ENCODE measurements at regions not wholly inside any gene's neighbourhood (a gene's known extent, or its start where the extent isn't known, plus 50 kb on each side); places are given as distances from the start of the nearest gene placed in this dataset.

DNA sequence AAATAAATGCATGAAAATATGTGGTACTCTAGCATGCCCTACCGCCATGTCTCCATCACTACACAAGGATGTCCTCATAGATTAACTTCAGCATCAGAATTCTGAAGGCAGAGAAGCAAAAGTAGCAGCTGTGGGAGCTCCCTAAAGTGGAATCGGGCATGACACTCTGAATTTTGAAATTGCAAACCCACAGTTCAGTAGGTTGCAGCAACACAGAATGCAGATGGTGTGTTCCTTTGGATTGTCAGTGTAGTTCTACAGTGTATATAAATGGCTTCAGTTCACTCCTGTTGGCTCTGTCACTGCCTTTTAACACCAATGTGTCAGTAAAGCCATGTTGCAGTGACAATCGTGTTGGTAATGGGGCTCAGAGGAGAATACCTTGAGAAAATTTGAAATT lies 973.6 kb upstream of the WWC1 start:
- TF ChIP-seq CTCF (IDR thresholded peaks at IDR 0.05; ENCODE audit: extremely low read depth, missing control alignments) = no peak

GRCh38 chr5:167319243-167319642 lies 972.2 kb upstream of the WWC1 start:
- TF ChIP-seq CTCF (IDR thresholded peaks at IDR 0.05; ENCODE audit: extremely low read depth, missing control alignments) = no peak
- no peak for DNase-seq (ENCODE audit: low spot score)

More for the DNA sequence above, 973.6 kb upstream of the WWC1 start:
- DNase-seq (ENCODE audit: low spot score) = no peak

DNA sequence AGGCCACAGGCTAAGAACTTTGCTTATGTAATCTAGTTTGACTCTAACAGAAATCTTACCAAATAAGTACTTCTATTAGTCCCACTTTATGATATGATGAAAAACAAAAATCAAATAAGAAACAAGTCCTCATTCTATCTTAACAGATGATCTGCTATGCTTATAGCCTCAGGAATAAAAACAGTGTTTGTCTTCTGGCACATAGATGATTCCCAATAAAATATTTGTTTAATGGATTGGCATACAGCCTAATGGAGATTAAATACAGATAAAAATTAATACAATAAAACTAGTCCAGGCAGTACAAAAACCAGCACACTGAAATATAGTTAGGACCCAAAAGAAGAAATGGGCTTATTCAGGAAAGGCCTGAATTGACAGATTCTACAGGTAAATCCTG lies 971.4 kb upstream of the WWC1 start:
- TF ChIP-seq CTCF (IDR thresholded peaks at IDR 0.05; ENCODE audit: extremely low read depth, missing control alignments) = no peak
- no peak for DNase-seq (ENCODE audit: low spot score)

DNA sequence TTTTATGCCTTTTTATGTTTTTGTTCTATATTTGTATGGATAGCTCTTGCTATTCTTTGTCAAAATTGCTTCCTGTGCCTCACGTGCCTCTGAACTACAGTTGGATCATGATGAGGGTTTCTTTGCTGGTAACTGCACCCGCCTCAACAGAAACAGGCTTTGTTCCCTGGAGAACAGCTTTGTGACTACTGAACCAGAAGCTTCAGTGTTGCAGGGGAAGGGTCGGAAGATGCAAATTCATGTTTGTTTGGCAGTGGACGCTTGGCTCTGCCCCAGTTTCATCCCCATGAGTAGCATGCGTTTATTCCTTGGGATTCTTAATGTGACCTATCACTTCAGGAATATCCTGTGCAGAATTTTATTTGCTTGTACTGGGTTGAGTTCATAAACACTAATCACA lies 959.1 kb upstream of the WWC1 start:
- no peak for DNase-seq (ENCODE audit: low spot score)
- no peak for TF ChIP-seq CTCF (IDR thresholded peaks at IDR 0.05; ENCODE audit: extremely low read depth, missing control alignments)

GRCh38 chr5:167336161-167336560 lies 955.3 kb upstream of the WWC1 start:
- TF ChIP-seq CTCF (IDR thresholded peaks at IDR 0.05; ENCODE audit: extremely low read depth, missing control alignments) = no peak
- no peak for DNase-seq (ENCODE audit: low spot score)

DNA sequence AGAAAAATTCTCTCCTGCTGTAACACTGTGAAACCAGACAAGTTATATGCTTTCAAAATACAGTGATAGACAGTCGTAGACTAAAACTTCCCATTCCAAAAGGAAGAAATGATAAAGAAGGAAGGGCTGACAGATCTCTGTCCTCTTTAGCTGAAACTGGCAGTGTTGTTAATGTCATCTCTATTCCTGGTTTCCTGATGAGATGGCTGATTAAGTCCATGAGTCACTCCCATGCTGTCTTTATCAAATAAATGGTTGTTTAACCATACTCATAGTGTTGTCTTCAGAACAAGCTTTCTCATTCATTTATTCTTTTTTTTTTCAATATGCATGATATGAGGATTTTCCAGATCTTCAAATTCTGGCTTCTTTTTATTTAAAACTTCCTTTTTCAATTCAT lies 952.2 kb upstream of the WWC1 start:
- DNase-seq (ENCODE audit: low spot score) = no peak
- no peak for TF ChIP-seq CTCF (IDR thresholded peaks at IDR 0.05; ENCODE audit: extremely low read depth, missing control alignments)

GRCh38 chr5:167346461-167346860 lies 945.0 kb upstream of the WWC1 start:
- DNase-seq (ENCODE audit: low spot score) = no peak
- no peak for TF ChIP-seq CTCF (IDR thresholded peaks at IDR 0.05; ENCODE audit: extremely low read depth, missing control alignments)
